Transverse colon (tissue), 3 donors: ENCODE measurements at regions not wholly inside any gene's neighbourhood (a gene's known extent, or its start where the extent isn't known, plus 50 kb on each side); places are given as distances from the start of the nearest gene placed in this dataset.

Source experiments
- EP300 ChIP-seq: sonication (generic); formaldehyde crosslinking; IDR thresholded peaks from one replicate; pipeline ENCODE4 v1.6.1; 2017; ENCODE audit warnings: antibody characterized with exemption, low read depth
- POLR2AphosphoS5 ChIP-seq, 3 donors: sonication (generic); formaldehyde crosslinking; IDR thresholded peaks; one replicate each; pipeline ENCODE4 v1.6.1; 2016; ENCODE audit warnings: antibody characterized with exemption in 3 of 3

DNA sequence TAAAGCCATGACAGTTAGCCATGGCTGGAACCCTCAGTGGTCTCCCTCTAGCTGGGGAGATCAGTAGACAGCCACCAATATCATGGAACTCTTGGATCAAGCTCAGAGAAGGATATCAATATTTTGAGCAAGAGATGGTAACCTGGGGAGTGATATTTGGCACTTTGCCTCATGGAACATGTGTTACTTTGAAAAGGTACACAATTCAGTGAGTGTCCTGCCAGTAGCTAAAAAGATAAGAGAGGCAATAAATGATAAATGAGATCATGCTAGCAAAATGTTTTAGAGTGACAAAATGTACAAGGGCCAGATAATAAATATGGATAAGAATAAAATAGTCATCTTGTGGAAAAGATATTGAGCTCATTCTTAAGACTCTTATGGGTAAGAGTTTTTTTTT is 1618.7 kb downstream of the OLFM4 start:
- TF ChIP-seq POLR2AphosphoS5 (IDR thresholded peaks at IDR 0.05) (no peak), EP300 (no peak)
